Panc1 (cell line): ENCODE measurements at regions not wholly inside any gene's neighbourhood (a gene's known extent, or its start where the extent isn't known, plus 50 kb on each side); places are given as distances from the start of the nearest gene placed in this dataset.

ENCODE experiments used
- ATAC-seq: fragments of 200-7000 bp; cut with Tn5 transposase; 2 replicates; pipeline ENCODE4 v1.9.1; 2020; ENCODE audit warnings: mild to moderate bottlenecking, moderate library complexity
- BruUV-seq: library from RNA; stranded (reverse); fragments of 400-500 nt; replicated peaks from 2 replicates; lab custom pipeline; 2021; lab: Mats Ljungman, UMichigan
- CTCF ChIA-PET: fragments of 300-600 bp; sonication (Branson Sonifier 250); formaldehyde crosslinking; loops from one replicate; lab custom pipeline; 2022; ENCODE audit warnings: antibody characterized with exemption; lab: Charles Lee
- POLR2A ChIA-PET: fragments of 300-600 bp; sonication (Branson Sonifier 250); formaldehyde crosslinking; loops from one replicate; lab custom pipeline; 2022; ENCODE audit warnings: antibody characterized with exemption; lab: Charles Lee
- DNase-seq: peaks from one replicate; pipeline ENCODE4 v3.0.0-alpha.2; 2010; ENCODE audit warnings: low read depth, low spot score
- H3K27ac ChIP-seq: 2 replicates; pipeline ENCODE4 v1.5.1; 2011; ENCODE audit warnings: mild to moderate bottlenecking, low read length, inconsistent platforms
- H3K27me3 ChIP-seq: fragments of 200-500 bp; sonication (Bioruptor generic); 2 replicates; pipeline ENCODE4 v1.6.0; 2014; ENCODE audit warnings: low read length, inconsistent platforms; ENCODE audit not compliant: control insufficient read depth, insufficient read depth
- H3K36me3 ChIP-seq: fragments of 200-500 bp; sonication (Bioruptor generic); 2 replicates; pipeline ENCODE4 v1.5.1; 2014; ENCODE audit warnings: inconsistent platforms, mild to moderate bottlenecking, low read length, moderate library complexity; ENCODE audit not compliant: control insufficient read depth, insufficient read depth
- H3K4me1 ChIP-seq: 2 replicates; pipeline ENCODE4 v1.5.1; 2011; ENCODE audit warnings: inconsistent platforms, mild to moderate bottlenecking, low read length, moderate library complexity; ENCODE audit not compliant: control insufficient read depth, insufficient read depth
- H3K4me3 ChIP-seq, 2 experiments: 2 replicates each; pipeline ENCODE4 v1.5.1; 2011 to 2012; ENCODE audit warnings: low read depth in 2 of 2, low read length in 2 of 2, mild to moderate bottlenecking in 2 of 2, inconsistent platforms in 1 of 2, moderate library complexity in 1 of 2
- H3K9me3 ChIP-seq: fragments of 200-500 bp; sonication (Bioruptor generic); 2 replicates; pipeline ENCODE4 v1.5.1; 2014; ENCODE audit warnings: low read depth, mild to moderate bottlenecking, inconsistent platforms, low read length, moderate library complexity; ENCODE audit not compliant: control insufficient read depth, insufficient read depth
- CTCF ChIP-seq: fragments of 450-650 bp; IDR thresholded peaks from 2 replicates; pipeline ENCODE4 v1.5.1; 2017; ENCODE audit warnings: mild to moderate bottlenecking
- POLR2AphosphoS5 ChIP-seq: IDR thresholded peaks from 2 replicates; pipeline ENCODE4 v1.6.1; 2012; ENCODE audit warnings: mild to moderate bottlenecking, low read depth, low read length, moderate library complexity
- REST ChIP-seq, 2 experiments: IDR thresholded peaks; 2 replicates each; pipeline ENCODE4 v1.6.1; 2011 to 2012; ENCODE audit warnings: low read depth in 2 of 2, control low read depth in 1 of 2, low read length in 1 of 2, mild to moderate bottlenecking in 1 of 2, moderate library complexity in 1 of 2; ENCODE audit not compliant: insufficient read depth in 1 of 2
- SIN3A ChIP-seq: IDR thresholded peaks from 2 replicates; pipeline ENCODE4 v1.6.1; 2012; ENCODE audit warnings: low read depth, mild to moderate bottlenecking, low read length, moderate library complexity, borderline replicate concordance; ENCODE audit not compliant: insufficient read depth
- TCF7L2 ChIP-seq: IDR thresholded peaks from 2 replicates; pipeline ENCODE4 v1.6.1; 2011; ENCODE audit warnings: mild to moderate bottlenecking, low read depth, low read length, inconsistent platforms
- in situ Hi-C: cut with HindIII; loops from 2 replicates; pipeline ENCODE4 v1.10.0; 2016; ENCODE audit warnings: low sequenced_read_pairs, low pct_unique_long_range_greater_than_20kb
- intact Hi-C: fragments of 100-400 bp; cut with micrococcal nuclease; formaldehyde crosslinking; loops from one replicate; pipeline ENCODE4 v1.10.0; 2022; ENCODE audit not compliant: unreplicated experiment

- intact Hi-C loops: no loop called here
- Histone ChIP-seq H3K4me3 (no peak overlapping the region), H3K27me3 (no peaks in the 10 kb centered on the region), H3K9me3 (no peaks in the 10 kb centered on the region), H3K27ac (no peak overlapping the region), H3K36me3 (no peaks in the 10 kb centered on the region), H3K4me1 (no peaks in the 10 kb centered on the region)
- TF ChIP-seq REST (IDR thresholded peaks at IDR 0.05; ENCODE audit: insufficient read depth in 1 of 2, low read depth in 2 of 2, low read length in 1 of 2) (no peak), CTCF (no peak), POLR2AphosphoS5 (no peak), TCF7L2 (no peak), SIN3A (no peak)
- ATAC-seq (no peak), DNase-seq (no peak)
- ChIA-PET POLR2A (no interaction called here), CTCF (no interaction called here)
- in situ Hi-C loops: no loop called here
- no TSS peak for BruUV-seq
Observed at GRCh38 chr15:93897377-93897776, 334.0 kb upstream of the MCTP2 start.

- ATAC-seq: no peak
- Histone ChIP-seq H3K4me1 (no peaks in the 10 kb centered on the region), H3K36me3 (no peaks in the 10 kb centered on the region), H3K9me3 (no peaks in the 10 kb centered on the region), H3K27me3 (no peaks in the 10 kb centered on the region), H3K27ac (no peak overlapping the region), H3K4me3 (no peak overlapping the region)
- CTCF ChIA-PET: no interaction called here
- in situ Hi-C loops: no loop called here
- intact Hi-C loops: no loop called here
- POLR2A ChIA-PET: interaction anchor here (0.6 kb wide), 1 partner anchor 38 kb away, joined by 3 read pairs; no protein-coding TSS in a partner anchor
- no TSS peak for BruUV-seq
- no peak for DNase-seq
- TF ChIP-seq POLR2AphosphoS5: no peak
Observed at GRCh38 chr15:93895976-93896770, 335.2 kb upstream of the MCTP2 start.

- no peak overlapping the region for H3K27ac ChIP-seq
- H3K4me1 ChIP-seq: no peaks in the 10 kb centered on the region
- intact Hi-C loops: no loop called here
- H3K27me3 ChIP-seq: no peaks in the 10 kb centered on the region
- H3K4me3 ChIP-seq: no peak overlapping the region
- DNase-seq (no peak), ATAC-seq (no peak)
- BruUV-seq: no TSS peak
- ChIA-PET POLR2A (no interaction called here), CTCF (no interaction called here)
- H3K36me3 ChIP-seq: no peaks in the 10 kb centered on the region
- in situ Hi-C loops: no loop called here
- no peak for TF ChIP-seq POLR2AphosphoS5
- no peaks in the 10 kb centered on the region for H3K9me3 ChIP-seq
Observed at GRCh38 chr15:93894438-93895036, 336.8 kb upstream of the MCTP2 start.
